GM19397 (cell line): ENCODE measurements at regions not wholly inside any gene's neighbourhood (a gene's known extent, or its start where the extent isn't known, plus 50 kb on each side); places are given as distances from the start of the nearest gene placed in this dataset.
"Not testable (repeated sequence)": the region's sequence is repeated elsewhere in the genome, so short reads cannot be mapped to it uniquely, and the experiment has no call there.

ENCODE experiments used
- ATAC-seq: cut with Tn5 transposase; IDR thresholded peaks from one replicate; pipeline ENCODE4 v1.9.1; 2021; ENCODE audit warnings: mild to moderate bottlenecking, moderate library complexity; ENCODE audit not compliant: unreplicated experiment

GRCh38 chr1:58931024-58931423 lies 147.2 kb upstream of the JUN start:
- no peak for ATAC-seq

- ATAC-seq: no peak
These were observed 147.9 kb upstream of the JUN start for GRCh38 chr1:58931756-58932155.

GRCh38 chr1:58932859-58933598 lies 149.2 kb upstream of the JUN start:
- no peak for ATAC-seq

- no peak for ATAC-seq
These were observed 149.7 kb upstream of the JUN start for GRCh38 chr1:58933599-58933926.

DNA sequence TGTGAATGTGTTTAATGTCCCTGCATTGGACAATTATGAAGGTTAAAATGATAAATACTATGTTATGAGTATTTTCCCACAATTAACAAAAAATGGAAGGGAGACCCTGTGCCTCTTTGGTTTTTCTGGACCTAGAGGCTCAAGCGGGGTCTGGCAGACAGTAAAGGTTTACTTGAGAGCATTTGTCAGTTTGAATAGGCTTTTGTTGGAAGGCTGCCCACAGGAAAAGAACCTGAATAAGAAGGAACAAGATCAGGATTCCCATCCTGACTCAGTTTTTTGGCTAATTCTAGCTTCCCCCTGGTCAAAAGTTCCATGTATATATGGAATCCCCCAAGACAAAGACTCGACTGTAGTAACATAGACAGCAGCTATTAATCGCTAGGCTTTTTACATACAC lies 150.9 kb upstream of the JUN start:
- no peak for ATAC-seq

GRCh38 chr1:58936973-58937372 lies 153.1 kb upstream of the JUN start:
- no peak for ATAC-seq

DNA sequence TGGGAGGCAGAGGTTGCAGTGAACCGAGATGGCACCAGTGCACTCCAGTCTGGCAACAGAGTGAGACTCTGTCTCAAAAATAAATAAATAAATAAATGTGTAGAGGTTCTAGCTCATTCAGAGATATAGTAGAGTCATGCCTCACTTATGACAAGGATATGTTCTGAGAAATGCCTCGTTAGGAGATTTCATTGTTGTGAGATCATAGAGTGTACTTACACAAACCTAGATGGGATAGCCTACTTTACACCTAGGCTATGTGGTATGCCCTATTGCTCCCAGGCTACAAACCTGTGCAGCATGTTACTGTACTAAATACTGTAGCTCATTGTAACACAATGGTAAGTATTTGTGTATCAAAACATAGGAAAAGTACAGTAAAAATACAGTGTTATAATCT lies 155.3 kb upstream of the JUN start:
- ATAC-seq: no peak

DNA sequence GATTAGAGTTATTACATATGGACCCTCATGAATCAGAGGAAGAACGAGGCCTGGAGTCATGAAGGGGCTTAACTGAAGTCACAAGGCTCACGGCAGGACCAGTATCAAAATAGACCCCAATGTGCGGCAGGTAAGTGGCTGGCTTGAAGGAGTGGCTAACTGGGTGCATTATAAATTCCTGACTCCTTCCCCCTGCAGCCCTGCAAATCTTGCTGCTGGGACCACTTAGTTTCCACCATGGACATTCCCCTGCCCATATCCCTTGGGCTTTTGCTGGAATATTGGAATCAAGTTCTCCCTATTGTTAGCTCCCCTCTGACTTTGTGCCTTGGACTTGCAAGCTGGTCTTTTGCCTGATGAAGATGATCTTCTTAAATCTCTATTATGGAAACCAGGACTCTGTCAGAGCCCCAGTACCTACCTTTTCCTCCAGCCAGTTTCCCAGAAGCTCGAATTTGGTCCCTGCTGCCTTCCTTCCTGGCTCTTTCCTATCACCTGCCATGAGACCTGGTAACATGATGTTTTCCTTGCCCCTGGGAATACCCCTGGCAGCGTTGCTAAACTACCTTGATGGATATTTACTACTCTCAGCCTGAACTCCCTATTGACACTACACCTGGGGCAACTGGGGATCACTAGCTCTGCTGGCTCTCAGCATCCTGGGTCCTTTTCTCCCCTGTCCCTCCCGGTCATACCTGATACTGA lies 156.0 kb upstream of the JUN start:
- ATAC-seq: no peak

- no peak for ATAC-seq
These were observed 157.8 kb upstream of the JUN start for GRCh38 chr1:58941471-58942289.

DNA sequence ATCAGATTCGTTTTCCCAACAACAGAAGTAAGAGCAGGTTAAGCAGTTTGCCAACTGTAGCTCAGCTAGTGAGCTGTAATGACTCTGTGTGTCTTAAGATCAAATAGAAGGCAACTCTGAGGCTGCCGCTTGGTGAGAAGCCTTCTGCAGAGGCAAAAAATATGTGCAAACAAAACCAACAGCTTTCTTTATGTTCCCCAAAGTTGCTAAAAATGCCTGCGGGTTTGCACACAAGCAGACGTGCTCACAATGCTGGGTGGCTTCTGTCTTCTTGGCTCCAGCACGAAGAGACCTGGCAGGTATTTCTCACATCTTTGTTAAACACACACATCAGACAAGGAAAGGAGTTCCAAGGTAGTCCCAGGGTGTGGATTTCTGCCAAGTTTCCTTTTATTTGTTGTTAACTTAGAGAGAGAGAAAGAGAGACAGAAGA lies 158.9 kb upstream of the JUN start:
- no peak for ATAC-seq

DNA sequence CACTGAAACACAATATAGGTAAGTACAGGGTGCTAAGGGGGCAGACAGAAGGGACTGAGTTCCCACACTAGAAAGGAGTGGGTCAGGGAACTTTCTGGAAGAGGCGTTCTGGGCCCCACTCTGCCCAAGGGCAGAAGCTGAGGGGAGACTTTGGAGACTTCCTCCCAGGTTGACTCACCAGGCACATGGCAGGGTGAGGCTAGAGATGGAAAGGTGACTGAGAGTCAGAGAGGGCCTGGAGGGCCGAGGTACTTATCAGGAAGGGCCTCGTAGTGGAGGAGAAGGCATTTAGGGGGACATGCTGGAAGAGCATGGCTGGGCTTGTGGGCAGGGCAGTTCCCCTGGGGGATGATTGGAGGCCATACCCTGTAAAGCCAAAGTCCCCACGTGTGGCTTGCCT lies 159.9 kb upstream of the JUN start:
- no peak for ATAC-seq

DNA sequence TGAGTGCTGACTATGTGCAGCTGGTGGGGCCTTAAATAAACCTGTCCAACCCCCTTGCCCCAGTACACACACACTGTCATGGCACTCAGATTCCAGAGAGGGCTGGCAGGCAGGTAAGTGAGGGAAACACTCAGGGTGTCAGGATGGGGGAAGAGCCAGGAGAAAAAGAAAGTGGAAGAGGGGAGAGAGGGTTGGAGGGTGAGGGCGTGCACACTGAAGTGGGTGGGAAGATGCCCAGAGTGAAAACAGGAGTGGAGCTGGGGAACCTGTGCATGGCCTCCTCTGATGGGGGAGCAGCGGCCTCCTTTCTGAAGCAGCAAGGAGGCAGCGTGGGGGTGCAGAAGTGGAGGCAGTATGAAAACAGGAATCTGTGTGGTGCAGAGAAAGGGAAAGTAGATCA lies 160.6 kb upstream of the JUN start:
- no peak for ATAC-seq

GRCh38 chr1:58946390-58946789 lies 162.5 kb upstream of the JUN start:
- ATAC-seq: no peak

DNA sequence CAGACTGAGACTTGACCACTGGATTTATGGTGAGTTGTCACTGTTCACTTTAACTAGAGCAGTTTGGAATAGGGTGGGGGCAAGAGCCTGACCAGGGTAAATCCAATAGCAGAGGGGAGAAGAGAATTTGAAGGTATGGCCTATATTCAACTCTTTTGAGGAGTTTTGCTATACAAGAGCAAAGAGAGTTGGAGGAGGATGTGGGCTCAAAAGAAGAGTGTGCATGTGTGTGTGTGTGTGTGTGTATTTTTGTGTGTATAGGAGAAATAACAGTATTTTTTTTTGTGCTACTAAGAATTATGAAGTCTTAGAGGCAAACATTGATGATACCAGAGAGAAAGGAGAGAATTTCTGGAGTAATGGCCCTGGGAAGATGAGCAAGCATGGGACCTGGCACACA lies 164.8 kb upstream of the JUN start:
- no peak for ATAC-seq

DNA sequence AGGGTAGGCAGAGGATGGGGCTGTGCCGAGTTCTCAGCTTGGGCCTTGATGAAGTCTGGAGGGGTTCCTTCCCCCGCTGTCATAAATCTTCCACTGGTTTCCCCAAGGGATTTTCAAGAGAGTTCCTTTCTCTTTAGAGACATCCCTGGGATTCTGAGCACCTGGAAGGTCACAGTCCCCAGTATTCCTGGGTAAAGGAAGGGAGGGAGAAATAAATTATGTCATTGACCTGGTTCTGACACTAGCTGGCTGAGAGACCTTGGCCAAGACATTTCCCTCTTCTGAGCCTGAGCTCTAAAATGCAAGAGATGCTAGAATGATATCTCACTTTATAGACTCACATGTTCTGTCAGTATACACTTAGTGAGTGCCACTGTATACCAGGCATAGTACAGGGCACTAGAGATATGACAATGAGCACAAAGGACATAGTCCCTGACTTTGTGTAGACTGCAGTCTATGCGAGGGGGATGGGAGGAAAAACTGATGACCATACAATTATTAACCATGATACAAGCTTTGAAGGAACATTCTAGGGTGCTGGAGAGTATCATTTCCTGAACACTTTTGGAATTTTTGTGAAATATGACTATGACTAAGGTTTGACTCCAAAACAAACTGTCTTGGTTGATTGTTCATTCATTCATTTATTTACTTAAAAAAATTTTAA lies 165.8 kb upstream of the JUN start:
- no peak for ATAC-seq

DNA sequence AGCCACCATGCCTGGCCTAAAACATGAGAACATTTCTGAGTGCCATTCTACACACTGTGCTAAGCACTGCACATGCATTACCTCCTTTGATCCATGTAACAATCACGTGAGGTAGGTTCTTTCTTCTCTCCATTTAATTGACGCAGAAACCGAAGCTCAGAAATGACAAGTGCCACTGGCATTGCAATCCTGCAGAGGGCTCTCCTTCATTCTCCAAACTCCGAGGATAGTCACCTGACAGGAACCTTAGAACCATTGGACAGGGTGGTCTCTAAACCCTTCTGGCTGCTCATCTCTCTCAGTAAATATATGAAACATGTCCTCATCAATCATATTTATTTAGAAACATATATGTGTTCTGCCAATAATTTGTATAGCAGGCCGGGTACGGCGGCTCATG lies 167.1 kb upstream of the JUN start:
- ATAC-seq: no peak

DNA sequence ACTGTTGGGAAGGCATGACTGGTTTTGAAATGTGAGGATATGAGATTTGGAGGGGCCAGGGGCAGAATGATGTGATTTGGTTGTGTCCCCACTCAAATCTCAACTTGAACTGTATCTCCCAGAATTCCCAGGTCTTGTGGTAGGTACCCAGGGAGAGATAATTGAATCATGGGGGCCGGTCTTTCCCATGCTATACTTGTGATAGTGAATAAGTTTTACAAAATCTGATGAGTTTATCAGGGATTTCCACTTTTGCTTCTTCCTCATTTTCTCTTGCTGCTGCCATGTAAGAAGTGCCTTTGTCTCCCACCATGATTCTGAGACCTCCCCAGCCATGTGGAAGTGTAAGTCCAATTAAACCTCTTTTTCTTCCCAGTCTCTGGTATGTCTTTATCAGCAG lies 170.1 kb upstream of the JUN start:
- ATAC-seq: not testable (repeated sequence)

DNA sequence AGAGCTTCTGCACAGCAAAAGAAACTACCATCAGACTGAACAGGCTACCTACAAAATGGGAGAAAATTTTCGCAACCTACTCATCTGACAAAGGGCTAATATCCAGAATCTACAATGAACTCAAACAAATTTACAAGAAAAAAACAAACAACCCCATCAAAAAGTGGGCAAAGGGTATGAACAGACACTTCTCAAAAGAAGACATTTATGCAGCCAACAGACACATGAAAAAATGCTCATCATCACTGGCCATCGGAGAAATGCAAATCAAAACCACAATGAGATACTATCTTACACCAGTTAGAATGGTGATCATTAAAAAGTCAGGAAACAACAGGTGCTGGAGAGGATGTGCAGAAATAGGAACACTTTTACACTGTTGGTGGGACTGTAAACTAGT lies 179.4 kb upstream of the JUN start:
- not testable (repeated sequence) for ATAC-seq

DNA sequence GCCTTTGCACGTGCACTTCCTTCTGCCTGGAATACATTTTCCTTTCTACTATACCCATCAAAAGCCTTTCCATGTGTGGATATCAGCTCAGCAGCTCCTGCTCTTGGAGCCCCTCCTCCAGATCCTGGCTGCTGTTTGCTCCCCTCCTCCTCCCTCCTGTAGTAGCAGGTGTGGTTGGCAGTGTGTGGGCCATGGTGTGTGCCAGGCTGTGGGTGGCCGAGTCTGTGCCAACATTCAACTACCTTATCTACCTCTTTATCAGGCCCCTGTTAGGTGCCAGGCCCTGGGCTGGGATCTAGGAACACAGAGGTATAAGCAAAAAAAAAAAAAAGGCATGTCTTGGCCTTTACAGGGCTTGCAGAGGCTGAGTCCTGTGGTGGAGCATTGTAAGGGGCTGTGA lies 180.6 kb upstream of the JUN start:
- no peak for ATAC-seq

DNA sequence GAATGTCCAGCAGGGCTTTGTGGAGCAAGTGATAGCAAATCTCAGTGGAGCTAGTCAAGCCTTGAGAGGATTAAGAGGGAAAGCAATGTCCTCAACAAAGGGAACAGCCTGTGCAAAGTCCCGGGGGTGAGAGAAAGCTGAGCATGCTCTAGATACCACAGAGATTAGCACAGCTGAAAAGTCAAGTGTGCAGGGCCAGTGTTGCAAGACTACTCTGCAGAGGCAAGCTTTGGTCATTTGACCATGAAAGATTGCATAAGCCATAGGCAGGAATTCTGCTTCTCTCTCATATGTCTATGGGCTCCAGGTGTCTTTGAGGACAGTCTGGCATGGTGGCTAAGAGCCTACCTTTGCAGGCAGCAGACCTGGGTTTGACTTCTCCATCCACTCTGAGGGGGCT lies 181.0 kb upstream of the JUN start:
- ATAC-seq: no peak

DNA sequence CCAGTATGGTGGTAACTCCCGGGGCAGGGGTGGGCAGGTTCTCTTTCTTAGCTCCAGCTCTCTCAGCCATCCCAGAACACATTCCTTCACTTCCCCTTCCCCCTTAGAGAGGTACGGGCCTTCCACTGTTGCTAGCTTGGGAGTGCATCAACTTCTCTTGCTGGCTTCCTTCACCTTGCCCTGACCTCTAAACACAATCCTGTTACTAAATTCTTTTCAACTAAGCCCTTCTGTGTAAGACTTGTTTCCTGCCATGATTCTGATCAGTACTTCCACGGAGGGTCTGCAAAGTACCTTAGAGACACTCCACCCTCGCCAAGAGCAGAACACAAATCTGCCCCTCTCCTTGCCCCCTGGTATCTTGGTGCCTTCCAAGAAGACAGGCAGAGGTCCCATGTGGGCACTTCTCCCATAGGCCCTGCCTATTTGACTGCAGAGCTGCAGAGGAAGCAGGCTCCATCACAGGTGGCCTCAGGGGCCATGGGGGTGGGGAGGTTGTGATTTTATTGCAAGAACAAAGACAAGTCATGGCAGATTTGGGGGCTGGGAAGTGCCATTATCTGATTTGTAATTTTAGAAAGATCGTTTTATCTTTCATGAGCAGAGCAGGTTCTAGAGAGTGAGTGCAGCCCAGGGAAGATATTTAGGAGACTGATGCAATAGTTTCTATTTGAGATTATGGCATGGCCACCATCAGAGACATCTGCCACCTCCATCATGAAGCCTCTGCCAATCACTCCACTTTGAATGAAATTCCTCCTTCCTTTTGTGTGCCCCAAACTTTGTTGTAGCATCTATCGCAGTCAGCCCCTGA lies 182.5 kb upstream of the JUN start:
- no peak for ATAC-seq
